ENCODE measurements at regions not wholly inside any gene's neighbourhood (a gene's known extent, or its start where the extent isn't known, plus 50 kb on each side); places are given as distances from the start of the nearest gene placed in this dataset.
"Not testable (repeated sequence)": the region's sequence is repeated elsewhere in the genome, so short reads cannot be mapped to it uniquely, and the experiment has no call there.

DNA sequence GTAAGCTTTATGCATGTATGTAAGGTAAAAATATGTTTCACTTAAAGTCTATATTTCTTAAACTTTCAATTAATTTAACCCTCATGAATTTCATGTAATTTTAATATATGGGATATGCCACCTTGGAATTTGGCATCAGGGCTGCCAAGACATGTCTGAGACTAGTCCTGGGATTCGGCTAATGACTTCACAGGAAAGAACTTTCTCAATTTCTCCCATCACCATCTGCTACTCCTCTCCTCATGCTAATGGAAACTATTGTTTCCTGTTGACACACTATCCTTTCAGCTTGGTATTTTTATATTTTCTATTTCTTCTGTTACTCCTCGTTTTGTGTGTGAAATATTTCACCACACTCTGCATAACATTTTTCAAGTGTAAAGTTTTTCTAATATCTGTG lies 205.9 kb downstream of the ARL4A start:
- no peak for DNase-seq

- no peak for DNase-seq
Measured at GRCh38 chr7:12895296-12895695, 207.9 kb downstream of the ARL4A start.

DNA sequence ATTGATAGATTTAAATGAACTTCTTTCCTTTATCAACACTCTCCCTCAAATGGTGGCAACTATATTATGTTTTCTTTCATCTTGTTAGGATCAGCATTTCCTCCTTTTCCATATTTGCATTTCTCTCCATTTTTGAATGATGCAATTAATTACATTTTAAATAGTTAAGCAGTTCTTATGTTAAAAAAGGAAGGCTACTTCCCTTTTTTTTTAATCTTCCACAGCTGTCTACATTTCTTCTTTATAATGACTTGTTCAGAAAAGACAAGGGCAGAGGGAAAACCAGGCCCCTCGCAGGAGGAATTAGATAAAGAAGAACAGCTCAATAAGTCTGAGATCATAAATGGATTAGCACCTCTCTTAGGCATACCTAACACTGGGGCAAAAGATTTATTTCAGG lies 208.9 kb downstream of the ARL4A start:
- DNase-seq = no peak

DNA sequence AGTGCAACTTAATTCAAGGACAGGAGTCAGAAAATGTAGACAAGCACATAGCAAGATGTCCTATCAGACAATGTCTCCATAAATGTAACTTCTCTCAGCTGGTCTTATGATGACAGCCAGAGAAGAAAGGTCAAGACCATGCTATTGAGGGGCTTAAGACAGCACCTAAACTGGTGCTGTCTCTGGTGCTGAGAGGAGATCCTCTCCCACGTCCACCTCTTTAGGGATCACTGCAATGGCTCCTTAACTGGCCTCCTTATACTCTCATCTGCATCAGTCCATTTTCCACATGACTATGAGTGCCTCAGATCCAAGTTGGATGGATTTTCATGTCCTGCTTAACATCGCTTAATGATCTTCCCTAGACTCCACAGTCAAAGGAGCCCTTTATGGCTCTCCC lies 210.6 kb downstream of the ARL4A start:
- no peak for DNase-seq

DNA sequence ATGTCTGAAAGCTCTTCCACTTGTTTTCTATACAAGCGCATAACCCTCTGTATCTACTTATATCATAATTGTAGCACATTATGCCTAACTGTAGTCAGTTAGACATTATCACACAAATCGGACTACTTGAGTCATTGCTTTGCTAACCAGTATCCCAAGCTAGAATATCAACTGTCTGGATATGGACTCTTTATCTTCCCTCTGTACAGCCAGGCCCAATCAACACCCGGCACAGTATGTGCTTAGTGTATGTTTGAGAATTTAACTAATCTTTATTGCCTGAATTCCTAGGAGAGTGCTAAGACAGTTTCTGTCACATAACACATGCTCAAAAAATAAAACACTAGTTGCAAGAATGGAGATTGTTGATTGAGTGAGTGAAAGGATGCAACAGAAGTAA lies 211.2 kb downstream of the ARL4A start:
- DNase-seq = no peak

DNA sequence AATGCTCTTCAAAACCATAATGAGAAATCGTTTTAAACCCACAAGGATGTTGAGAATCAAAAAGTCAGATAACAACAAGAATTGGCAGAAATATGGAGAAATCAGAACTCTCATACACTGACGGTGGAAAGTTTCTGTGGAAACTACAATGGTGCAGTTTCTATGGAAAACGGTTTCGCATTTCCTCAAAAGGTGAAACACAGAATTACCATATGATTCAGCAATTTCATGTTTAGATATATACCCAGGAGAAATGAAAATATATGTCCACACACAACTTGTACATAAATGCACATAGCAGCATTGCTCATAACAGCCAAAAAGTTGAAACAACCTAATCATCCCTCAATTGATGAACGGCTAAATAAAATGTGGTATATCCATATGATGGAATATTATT lies 218.2 kb downstream of the ARL4A start:
- DNase-seq = no peak

- no peak for DNase-seq
Measured at GRCh38 chr7:12907774-12908173, 220.3 kb downstream of the ARL4A start.

DNA sequence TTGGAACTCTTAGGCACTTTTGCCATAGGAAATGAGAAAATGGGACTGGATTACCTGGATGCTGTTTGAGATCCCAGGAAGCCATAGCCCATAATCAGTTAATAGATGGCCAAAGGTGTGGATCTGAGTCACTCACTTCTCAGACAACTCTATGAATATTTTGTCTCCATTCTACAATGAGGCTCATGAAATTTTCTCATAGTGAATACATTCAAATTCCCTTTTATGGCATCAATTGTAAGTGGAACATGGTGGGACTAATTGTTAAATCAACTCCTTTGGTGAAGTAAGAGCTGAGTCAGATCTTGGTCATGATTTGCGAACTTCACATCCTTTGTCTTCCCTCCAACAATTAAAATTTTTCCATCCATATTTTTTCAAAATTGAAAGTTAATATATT lies 222.1 kb downstream of the ARL4A start:
- no peak for DNase-seq

- no peak for DNase-seq
Measured at GRCh38 chr7:12911053-12911452, 223.6 kb downstream of the ARL4A start.

GRCh38 chr7:12913002-12913401 lies 225.6 kb downstream of the ARL4A start:
- DNase-seq = no peak

- DNase-seq = no peak
Measured at GRCh38 chr7:12917801-12918200, 230.4 kb downstream of the ARL4A start.

DNA sequence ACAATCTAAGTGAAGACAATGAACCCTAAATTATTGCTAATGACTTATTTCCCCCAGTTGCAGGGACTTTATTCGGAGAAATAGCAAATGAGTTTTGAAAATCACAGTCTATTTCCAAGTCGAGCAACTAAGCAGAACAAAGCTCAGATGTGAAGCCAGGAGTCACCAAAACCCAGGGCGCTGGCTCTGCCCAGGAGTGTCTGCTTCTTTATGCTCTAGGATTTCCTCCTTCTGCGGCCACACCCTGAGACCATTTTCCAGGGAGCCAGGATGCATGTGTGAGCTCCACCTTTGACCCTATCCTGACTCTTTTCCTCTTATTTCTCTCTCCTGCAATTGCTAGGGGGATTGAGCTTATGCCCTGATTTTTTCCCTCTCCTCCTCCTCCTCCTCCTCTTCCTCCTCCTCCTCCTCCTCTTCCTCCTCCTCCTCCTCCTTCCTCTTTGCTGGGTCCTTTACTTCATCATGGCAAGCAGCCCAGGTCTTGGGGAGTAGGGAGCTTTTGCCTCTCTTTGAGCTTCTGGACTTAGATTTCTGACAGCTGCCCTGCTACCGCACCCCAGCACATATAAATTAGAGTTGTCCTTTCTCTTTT lies 234.4 kb downstream of the ARL4A start:
- no peak for DNase-seq

DNA sequence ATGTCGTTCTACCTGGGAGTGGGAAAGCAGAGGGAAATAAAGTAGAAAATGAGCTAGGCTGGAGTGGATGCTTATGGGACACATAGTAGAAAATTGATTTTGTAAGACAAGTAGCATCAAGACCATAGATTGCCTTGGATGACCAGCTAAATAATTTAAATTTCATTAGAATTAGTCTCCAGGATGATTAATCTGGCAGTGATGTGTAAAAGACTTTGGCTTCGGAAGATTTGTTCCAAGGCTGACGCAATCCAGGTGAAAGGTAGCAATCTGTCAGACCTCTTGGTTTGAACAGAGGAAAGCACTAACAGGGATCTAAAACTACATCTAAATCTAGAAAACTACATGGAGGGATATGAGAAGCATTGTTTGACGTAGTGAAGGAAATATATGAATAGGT lies 236.5 kb downstream of the ARL4A start:
- DNase-seq = no peak

DNA sequence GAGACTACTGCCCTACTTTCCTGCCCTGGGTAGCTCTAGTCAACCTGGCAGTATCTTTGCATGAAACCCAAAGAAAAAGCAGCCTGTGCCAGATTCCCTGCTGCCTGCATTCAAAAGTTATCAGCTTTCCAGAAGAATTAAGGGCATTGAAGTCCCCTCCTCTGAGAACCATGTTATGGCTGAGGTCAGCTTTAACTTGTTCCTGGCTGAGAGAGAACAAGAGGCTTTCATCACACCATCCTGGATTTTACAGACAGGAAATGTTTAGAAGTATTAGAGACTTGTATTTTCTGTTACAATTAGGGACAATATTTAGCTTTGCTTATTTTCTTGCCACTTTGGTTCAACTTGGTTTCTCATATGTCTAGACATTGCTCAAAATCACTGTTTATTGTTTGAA lies 238.8 kb downstream of the ARL4A start:
- no peak for DNase-seq

DNA sequence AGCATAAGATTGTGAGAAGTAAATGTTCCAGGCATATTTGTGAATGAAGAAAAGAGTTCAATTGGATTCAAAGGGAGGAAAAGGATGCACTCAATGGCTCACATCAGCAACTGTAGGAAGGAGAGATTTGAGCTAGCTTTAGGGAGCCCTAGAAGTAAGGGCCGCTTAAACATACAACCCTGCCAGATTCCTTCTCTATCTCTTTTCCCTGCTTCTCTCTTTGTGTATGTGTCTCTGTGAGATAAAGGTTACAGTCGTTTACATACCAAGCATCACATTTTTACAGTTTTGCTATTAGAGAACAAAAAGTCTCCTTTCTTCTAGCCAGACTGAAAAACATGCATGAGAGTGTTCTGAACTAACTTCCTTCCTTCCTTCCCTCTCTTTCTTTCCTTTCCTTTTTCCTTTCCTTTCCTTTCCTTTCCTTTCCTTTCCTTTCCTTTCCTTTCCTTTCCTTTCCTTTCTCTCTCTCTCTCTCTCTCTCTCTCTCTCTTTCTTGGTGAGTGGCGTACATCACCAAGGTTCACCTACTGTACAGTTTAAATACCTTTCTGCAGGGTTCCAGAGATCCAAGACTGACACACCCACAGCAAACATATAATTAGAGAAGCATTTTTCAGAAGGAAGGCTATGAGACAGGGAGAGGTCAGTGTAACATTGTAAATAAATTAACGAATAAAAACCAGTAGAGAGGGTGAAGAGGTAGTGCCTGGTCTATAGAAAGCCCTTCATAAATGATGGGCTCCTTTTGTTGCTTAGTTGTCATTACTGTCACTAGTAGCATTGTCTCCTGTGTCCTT lies 240.4 kb downstream of the ARL4A start:
- DNase-seq = peak; percentile 13

DNA sequence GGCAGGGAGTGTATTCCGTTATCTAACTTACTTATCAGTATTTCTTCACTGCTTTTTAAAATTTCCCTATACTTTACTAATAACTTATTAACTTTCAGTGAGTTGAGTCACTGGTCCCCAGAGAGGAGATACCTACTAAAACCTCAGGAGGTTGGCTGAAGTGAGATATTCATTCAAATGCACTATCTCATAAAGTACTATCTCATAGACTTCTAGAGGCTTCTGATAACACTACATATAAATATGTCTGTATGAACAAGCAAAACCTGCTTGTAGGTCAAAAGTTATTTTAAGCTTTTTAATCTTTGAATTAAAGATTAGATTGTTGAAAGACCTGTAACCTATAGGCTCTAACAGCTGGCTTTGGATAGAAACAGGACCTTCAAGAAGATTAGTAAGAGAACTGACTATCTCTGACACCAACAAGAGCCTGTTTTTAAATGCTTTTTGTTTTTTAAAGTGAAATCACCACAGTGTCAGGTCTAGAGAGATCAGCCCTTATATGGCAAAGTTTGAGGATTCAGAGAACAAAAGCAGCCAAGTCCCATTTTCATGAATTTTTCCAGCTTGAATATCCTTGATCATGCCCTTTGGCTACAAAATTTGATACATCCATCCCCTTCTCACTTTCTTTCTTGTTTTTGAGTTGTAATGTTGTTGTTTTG lies 242.2 kb downstream of the ARL4A start:
- no peak for DNase-seq

DNA sequence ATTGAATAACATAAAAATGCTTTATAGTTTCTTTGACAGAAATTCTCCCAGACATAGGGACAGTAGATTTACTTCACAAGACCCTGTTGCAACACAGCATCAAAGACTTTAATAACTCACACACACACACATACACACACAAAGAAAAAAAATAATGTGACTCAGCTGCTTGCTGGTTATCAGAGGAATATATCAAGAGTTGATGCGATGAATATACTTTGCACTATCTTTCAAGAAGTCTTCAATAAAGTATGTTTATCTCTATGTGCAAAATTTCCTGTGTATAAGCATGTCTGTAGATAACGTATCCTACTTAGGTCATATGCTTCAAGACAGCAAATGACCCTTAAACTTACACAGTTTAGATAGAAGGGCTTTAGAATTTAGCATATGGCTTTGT lies 243.1 kb downstream of the ARL4A start:
- DNase-seq = no peak

GRCh38 chr7:12931465-12931864 lies 244.0 kb downstream of the ARL4A start:
- DNase-seq = not testable (repeated sequence)

- no peak for DNase-seq
Measured at GRCh38 chr7:12939694-12940093, 252.3 kb downstream of the ARL4A start.

GRCh38 chr7:12941512-12941911 lies 254.1 kb downstream of the ARL4A start:
- no peak for DNase-seq

DNA sequence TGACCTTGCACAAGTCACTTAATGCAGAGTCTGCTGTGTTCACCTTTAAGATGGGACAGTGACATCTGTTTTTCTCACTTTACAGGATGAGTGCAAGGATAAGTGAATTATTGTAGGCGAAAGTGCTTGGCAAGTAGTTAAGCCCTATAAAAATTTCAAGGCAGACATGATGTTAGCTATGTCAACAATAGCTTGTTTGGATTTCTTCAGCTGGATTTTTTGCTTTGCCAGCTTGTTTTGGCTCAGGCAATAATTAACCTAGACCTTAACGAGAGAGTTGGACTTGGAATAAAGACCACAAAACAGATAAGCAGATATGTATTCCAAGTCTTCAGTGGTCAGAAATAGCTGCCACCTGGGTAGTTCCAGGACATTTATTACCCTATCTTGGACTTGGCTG lies 255.2 kb downstream of the ARL4A start:
- DNase-seq = peak; percentile 62

DNA sequence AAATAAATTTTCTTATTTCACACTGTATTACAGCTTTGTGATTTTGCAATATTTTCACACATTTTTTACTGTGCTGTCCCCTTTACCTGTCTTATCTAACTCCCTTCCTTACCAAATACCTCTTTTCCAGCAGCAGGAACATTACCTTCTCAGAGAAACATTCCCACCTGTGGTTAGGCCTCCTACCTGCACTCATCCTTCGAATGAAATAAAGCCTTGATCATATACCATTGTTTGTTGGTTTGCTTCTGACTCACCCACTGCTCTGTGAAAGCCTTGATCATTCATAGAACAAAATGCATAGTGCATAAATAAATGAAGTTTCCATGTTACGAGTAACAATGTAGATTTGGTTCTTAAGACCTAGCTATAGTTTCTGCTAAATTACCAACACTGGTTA lies 256.3 kb downstream of the ARL4A start:
- DNase-seq = no peak

DNA sequence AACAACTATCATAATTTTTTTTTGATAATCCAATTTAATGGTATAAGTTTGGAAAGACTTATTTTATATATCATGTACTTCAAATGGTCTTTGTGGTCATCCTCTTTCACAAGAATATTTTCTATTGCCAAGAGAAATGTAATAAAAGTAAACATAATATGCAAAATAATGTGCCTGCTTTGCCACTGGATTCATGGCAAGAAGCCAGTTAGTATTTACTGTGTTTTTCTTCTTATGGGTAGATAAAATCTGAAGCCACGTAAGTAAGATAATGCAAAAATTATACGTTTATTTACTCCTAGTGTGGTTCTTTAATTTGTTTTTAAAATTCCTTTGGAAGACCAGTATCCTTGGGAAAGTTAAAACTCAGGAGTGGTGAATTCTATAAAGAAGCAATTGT lies 258.5 kb downstream of the ARL4A start:
- DNase-seq = no peak

DNA sequence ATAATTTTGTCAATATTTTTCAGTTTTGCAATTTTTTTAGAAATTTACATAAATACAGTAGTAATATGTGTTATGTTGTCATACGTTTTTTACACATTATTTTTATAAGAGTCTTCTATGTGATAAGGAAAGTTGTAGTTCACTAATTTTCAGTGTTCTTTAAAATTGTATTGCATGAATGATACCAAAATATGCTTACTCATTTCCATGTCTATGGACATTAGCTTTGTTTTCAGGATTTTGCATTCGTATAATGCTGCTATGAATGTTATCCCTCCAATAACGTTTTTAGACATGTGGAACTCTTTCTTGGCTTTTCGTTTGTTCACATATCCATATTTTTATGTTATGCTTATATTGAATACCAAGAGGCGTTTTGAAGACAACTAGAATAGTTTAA lies 260.0 kb downstream of the ARL4A start:
- DNase-seq = no peak
